NCI-H2107 treated with DMSO at 0.1 percent for 48 hours (cell line): ENCODE measurements at regions not wholly inside any gene's neighbourhood (a gene's known extent, or its start where the extent isn't known, plus 50 kb on each side); places are given as distances from the start of the nearest gene placed in this dataset.
A peak's percentile ranks its signal among the peaks of the same experiment; 100 is the strongest.

Experiments
- DNase-seq: peaks from one replicate; lab custom pipeline; 2025; ENCODE audit not compliant: unreplicated experiment; lab: John Stamatoyannopoulos, UW

GRCh38 chr12:115762936-115763335 is 514.6 kb downstream of the MED13L start:
- no peak for DNase-seq

DNA sequence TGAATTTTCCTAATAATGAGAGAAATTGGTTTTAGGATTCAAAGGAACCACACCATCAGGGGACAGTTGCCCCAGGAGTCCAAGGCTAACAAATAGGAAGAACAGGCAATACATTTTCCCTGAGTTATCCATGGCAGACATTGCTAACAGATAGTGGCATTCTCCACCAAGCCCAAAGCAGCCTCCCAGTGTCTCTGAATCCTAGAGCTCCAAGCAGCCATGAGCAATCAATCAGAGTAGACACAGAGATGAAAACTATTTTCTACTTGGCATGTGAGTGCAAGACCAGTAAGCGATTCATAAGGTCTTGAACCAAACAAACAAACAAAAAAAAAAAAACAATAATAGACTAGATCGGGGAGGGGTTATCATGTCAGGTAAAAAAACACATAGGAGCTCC is 515.7 kb downstream of the MED13L start:
- DNase-seq = no peak

- DNase-seq = no peak
Observed at GRCh38 chr12:115760231-115760630, 517.3 kb downstream of the MED13L start.

GRCh38 chr12:115758877-115759620 is 518.4 kb downstream of the MED13L start:
- no peak for DNase-seq

- no peak for DNase-seq
Observed at GRCh38 chr12:115758183-115758582, 519.3 kb downstream of the MED13L start.

GRCh38 chr12:115756804-115757203 is 520.7 kb downstream of the MED13L start:
- no peak for DNase-seq

GRCh38 chr12:115756271-115756670 is 521.2 kb downstream of the MED13L start:
- no peak for DNase-seq

GRCh38 chr12:115755725-115756085 is 521.8 kb downstream of the MED13L start:
- DNase-seq = no peak

DNA sequence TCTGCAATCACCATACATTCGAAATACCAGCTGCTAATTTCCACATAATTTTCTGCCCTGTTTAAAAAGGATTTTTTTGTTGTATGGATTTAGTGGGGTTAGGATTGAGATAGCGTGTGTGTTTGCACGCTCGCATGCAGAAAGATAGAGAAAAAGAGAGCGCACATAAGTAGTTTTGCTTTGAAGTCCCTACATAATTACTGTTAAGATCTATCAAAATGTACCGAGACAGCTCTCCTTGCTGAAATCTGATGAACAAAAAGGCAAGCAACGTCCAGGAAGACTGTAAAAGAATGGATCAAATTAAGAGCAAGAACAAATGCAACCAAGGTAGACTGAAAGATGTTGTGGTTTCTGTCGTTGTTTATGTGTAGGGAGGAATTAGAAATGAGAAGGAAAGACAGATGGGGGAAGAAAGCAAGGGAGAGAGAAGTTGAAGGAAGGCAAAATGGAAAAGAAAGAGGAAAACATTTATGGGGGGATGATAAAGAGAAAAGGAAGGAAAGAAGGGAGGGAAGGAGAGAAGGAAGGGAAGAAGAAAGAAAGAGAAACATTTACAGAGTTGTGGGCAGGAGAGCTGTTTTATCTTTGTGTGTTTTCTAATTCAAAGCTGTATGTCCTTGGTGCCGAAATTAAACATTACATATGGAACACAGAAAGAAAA is 522.3 kb downstream of the MED13L start:
- no peak for DNase-seq

- DNase-seq = peak; percentile 37
Observed at GRCh38 chr12:115752913-115753726, 524.4 kb downstream of the MED13L start.

- no peak for DNase-seq
Observed at GRCh38 chr12:115752156-115752555, 525.3 kb downstream of the MED13L start.

- no peak for DNase-seq
Observed at GRCh38 chr12:115750340-115750739, 527.2 kb downstream of the MED13L start.

DNA sequence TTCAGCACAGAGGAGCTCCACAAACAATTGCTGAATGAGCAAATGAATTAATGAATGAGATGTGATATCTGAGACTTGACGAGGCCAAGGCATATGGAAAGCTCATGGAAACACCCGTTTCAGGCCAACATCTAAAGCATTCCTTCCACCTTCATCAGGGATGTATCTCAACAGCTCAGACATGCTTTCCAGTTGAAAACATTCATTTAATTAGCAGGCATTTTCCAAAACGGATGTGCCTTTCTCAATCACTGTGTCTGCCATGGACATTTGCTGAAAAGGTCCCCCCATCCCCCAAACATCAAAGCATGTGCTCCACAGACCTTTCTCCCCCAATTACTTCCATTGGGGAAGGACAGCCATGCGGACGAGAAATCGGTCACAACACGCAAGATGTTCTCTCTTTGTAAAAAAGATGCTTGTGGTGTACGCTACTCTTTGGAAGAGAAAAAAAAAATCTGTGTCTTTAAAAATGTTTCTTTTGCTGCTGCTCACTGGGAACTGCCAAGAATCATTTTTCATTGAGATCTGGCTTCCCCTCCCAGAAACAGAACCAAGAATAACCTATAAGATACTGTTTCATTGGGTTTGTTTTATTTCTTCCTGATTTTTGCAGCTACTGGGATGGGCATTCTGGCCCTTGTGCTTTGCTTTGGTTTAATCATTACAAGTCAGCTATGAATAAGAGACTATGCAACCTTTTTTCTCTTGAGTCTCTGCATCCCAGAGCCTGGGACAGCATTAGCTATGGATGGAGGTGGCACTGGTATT is 528.2 kb downstream of the MED13L start:
- no peak for DNase-seq

GRCh38 chr12:115740586-115741155 is 536.8 kb downstream of the MED13L start:
- no peak for DNase-seq

- DNase-seq = no peak
Observed at GRCh38 chr12:115737895-115738294, 539.6 kb downstream of the MED13L start.

- DNase-seq = no peak
Observed at GRCh38 chr12:115736360-115736759, 541.1 kb downstream of the MED13L start.

DNA sequence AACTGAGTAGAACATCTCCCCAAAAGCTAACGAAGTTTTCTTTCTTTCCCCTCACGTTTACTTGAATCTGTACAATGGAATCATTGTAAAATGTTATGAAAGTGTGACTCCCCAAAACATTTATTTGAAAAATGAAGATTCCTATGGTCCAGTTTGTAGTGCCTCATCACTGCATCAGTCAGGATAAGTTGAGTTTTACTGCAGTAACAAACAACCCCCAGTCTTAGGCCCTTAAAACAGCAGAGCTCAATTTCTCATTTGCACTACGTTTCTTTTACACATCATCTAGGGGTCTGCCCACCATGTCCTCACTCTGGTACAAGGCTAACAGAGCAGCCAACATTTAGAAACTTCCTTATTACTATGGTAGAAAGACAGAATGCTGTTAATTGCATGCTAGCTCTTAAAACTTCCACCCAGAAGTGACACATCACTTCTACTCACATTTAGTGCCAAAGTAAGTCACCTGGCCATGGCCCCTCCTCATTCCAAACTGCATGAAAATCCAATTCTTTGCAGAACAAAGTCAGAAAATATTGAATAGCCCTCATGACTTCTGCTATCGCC is 546.4 kb downstream of the MED13L start:
- DNase-seq = no peak

DNA sequence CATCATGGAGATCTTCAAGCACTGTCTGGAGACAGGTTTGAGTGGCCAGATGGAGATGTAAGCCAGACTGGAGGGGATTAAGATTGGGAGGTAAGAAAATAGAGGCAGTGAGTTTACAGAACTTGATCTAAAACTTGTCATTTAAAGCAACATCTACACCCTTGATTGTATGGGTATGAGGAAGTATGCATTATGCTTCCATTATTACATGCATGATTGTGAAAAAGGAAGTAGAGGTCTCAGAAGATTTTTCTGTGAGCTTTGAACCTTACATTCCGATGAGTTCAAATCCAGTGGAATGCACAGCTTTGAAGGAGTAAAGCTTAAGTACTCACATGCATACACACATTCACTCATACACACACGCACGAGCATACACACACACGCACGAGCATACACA is 550.8 kb downstream of the MED13L start:
- no peak for DNase-seq

DNA sequence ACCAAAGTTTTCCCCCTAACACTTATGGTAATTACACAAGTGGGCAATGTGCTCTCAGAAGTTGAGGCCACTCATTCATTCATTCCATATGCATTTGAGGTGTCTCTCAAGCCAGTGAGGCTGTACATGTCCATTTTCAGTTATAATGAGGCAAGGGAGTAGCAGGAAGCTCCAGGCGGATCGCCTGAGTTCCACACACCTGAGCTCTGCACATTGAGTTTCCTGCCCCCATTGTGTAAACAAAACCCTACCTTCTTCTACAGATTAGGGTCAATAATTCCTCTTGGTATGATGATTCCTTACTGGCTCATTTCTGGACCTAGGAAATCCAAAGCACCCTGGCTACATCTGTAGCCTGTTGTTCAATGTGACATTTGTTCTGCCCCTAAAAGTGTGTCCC is 555.3 kb downstream of the MED13L start:
- DNase-seq = no peak

DNA sequence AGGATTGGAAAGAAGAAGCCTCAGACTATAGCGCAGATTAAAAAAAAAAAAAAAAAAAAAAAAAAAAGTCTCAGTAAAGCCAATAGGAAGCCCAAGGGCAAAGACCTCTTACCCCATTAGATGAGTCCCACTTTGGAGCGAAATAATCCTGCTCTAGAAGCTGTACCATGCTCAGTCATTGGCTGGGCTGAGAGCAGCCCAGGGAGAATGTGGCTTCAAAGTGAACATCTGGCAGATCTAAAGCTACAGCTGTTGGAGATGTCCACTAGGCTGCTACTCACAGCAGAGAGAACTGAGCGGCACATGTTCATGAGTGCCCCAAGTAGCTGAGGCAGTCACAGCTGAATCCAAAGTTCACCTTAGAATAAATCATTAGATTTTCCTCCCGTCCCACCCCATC is 560.9 kb downstream of the MED13L start:
- DNase-seq = no peak

DNA sequence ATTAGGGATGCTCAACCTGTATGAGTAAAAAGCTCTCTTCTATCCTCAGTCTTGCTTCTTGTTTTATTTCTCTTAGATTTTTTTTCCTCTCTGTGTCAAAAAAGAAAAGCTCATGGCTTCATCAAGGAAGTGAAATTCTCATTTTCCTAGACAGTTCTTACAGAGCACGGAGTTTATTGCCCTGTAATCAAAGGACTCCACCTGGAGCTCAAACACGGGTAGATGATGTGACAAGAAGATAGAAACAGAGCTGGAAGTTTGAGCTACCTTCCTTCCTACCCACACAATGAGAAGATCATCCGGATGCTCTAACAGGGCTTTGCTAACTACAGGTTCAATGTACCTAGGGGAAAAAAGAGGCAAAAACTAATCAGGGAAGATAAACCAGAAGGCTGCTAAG is 564.8 kb downstream of the MED13L start:
- no peak for DNase-seq
